Osteocyte (in vitro differentiated cells): ENCODE measurements at regions not wholly inside any gene's neighbourhood (a gene's known extent, or its start where the extent isn't known, plus 50 kb on each side); places are given as distances from the start of the nearest gene placed in this dataset.

Source experiments
- DNase-seq: peaks from one replicate; pipeline ENCODE4 v3.0.0; 2021; ENCODE audit warnings: mixed read lengths; ENCODE audit not compliant: unreplicated experiment; ENCODE audit errors: extremely low spot score
- H3K27ac Mint-ChIP-seq: one replicate; pipeline ENCODE4 v1.8.0; 2021; ENCODE audit warnings: mild to moderate bottlenecking, mixed read lengths; ENCODE audit not compliant: unreplicated experiment
- H3K27me3 Mint-ChIP-seq: one replicate; pipeline ENCODE4 v1.8.0; 2021; ENCODE audit warnings: mixed read lengths; ENCODE audit not compliant: unreplicated experiment
- H3K36me3 Mint-ChIP-seq: one replicate; pipeline ENCODE4 v1.8.0; 2021; ENCODE audit warnings: mixed read lengths; ENCODE audit not compliant: unreplicated experiment
- H3K4me1 Mint-ChIP-seq: one replicate; pipeline ENCODE4 v1.8.0; 2021; ENCODE audit warnings: mixed read lengths; ENCODE audit not compliant: unreplicated experiment
- H3K4me3 Mint-ChIP-seq: one replicate; pipeline ENCODE4 v1.8.0; 2021; ENCODE audit warnings: mild to moderate bottlenecking, moderate library complexity, mixed read lengths; ENCODE audit not compliant: unreplicated experiment
- H3K9me3 Mint-ChIP-seq: one replicate; pipeline ENCODE4 v1.8.0; 2021; ENCODE audit warnings: mixed read lengths; ENCODE audit not compliant: unreplicated experiment
- CTCF ChIP-seq: fragments of 200-600 bp; sonication (generic); IDR thresholded peaks from 2 replicates; pipeline ENCODE4 v1.5.0; 2021; ENCODE audit warnings: antibody characterized with exemption, mild to moderate bottlenecking, moderate library complexity

- no peaks in the 10 kb centered on the region for H3K27me3 Mint-ChIP-seq
Measured at GRCh38 chr11:41868606-41869005, 409.2 kb upstream of the LRRC4C start.

GRCh38 chr11:41872426-41872825 is 413.0 kb upstream of the LRRC4C start:
- Mint-ChIP-seq H3K36me3 (no peaks in the 10 kb centered on the region), H3K4me3 (no peak overlapping the region), H3K9me3 (peaks cover 38% of the 10 kb centered on the region), H3K27me3 (no peaks in the 10 kb centered on the region), H3K4me1 (no peaks in the 10 kb centered on the region), H3K27ac (no peak overlapping the region)
- no peak for DNase-seq
- no peak for TF ChIP-seq CTCF

More at GRCh38 chr11:41868606-41869005, 409.2 kb upstream of the LRRC4C start:
- H3K36me3 Mint-ChIP-seq, result no peaks in the 10 kb centered on the region
- H3K4me1 Mint-ChIP-seq, result no peaks in the 10 kb centered on the region
- no peak overlapping the region for H3K4me3 Mint-ChIP-seq
- peaks cover 53% of the 10 kb centered on the region for H3K9me3 Mint-ChIP-seq
- no peak for DNase-seq
- TF ChIP-seq CTCF, result no peak
- no peak overlapping the region for H3K27ac Mint-ChIP-seq

- Mint-ChIP-seq H3K4me1 (no peaks in the 10 kb centered on the region), H3K27ac (no peak overlapping the region), H3K27me3 (no peaks in the 10 kb centered on the region), H3K4me3 (no peak overlapping the region), H3K36me3 (no peaks in the 10 kb centered on the region), H3K9me3 (peaks cover 37% of the 10 kb centered on the region)
- DNase-seq, result no peak
- TF ChIP-seq CTCF, result no peak
Measured at GRCh38 chr11:41872870-41873269, 413.4 kb upstream of the LRRC4C start.

- Mint-ChIP-seq H3K27me3 (no peaks in the 10 kb centered on the region), H3K36me3 (no peaks in the 10 kb centered on the region), H3K27ac (no peak overlapping the region), H3K4me1 (no peaks in the 10 kb centered on the region), H3K9me3 (peaks cover 37% of the 10 kb centered on the region), H3K4me3 (no peak overlapping the region)
- no peak for DNase-seq
- TF ChIP-seq CTCF, result no peak
Measured at GRCh38 chr11:41878095-41878494, 418.6 kb upstream of the LRRC4C start.

- no peak for TF ChIP-seq CTCF
- Mint-ChIP-seq H3K36me3 (no peaks in the 10 kb centered on the region), H3K27ac (no peak overlapping the region), H3K27me3 (no peaks in the 10 kb centered on the region), H3K9me3 (peaks cover 40% of the 10 kb centered on the region), H3K4me3 (no peak overlapping the region), H3K4me1 (no peaks in the 10 kb centered on the region)
- no peak for DNase-seq
Measured at GRCh38 chr11:41879214-41879613, 419.8 kb upstream of the LRRC4C start.
